HEK293T (cell line): ENCODE measurements at regions not wholly inside any gene's neighbourhood (a gene's known extent, or its start where the extent isn't known, plus 50 kb on each side); places are given as distances from the start of the nearest gene placed in this dataset.

Experiments used
- BHLHE40 ChIP-seq: fragments of 450-650 bp; IDR thresholded peaks from 2 replicates; pipeline ENCODE4 v1.6.1; 2016; ENCODE audit warnings: mild to moderate bottlenecking, moderate library complexity, borderline replicate concordance
- LEF1 ChIP-seq: fragments of 450-650 bp; IDR thresholded peaks from 2 replicates; pipeline ENCODE4 v1.6.1; 2017; ENCODE audit warnings: mild to moderate bottlenecking, borderline replicate concordance
- SP1 ChIP-seq: fragments of 450-650 bp; IDR thresholded peaks from 2 replicates; pipeline ENCODE4 v1.6.1; 2017
- SUZ12 ChIP-seq: fragments of 450-650 bp; IDR thresholded peaks from 2 replicates; pipeline ENCODE4 v1.6.1; 2016; ENCODE audit warnings: mild to moderate bottlenecking
- ZNF384 ChIP-seq: fragments of 450-650 bp; IDR thresholded peaks from 2 replicates; pipeline ENCODE4 v1.6.1; 2016

DNA sequence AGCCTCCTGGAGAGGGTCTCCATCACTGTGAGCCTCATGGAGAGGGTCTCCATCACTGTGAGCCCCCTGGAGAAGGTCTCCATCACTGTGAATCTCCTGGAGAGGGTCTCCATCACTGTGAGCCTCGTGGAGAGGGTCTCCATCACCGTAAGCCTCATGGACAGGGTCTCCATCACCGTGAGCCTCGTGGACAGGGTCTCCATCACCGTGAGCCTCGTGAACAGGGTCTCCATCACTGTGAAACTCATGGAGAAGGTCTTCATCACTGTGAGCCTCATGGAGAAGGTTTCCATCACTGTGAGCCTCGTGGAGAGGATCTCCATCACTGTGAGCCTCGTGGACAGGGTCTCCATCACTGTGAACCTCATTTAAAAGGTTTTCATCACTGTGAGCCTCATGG, 140.0 kb downstream of the ERMARD start:
- TF ChIP-seq SP1 (no peak), LEF1 (no peak), ZNF384 (no peak), BHLHE40 (no peak), SUZ12 (no peak)
